Body of pancreas (tissue), 4 donors: ENCODE measurements at regions not wholly inside any gene's neighbourhood (a gene's known extent, or its start where the extent isn't known, plus 50 kb on each side); places are given as distances from the start of the nearest gene placed in this dataset.

Experiments used
- CTCF ChIP-seq, 7 experiments: fragments of 450-650 bp in 4 of 7; fragments of 200-600 bp in 3 of 7; sonication (generic) in 3 of 7; IDR thresholded peaks; one replicate each; pipeline ENCODE4 v1.5.1; 2016 to 2019; ENCODE audit warnings: antibody characterized with exemption in 7 of 7
- POLR2A ChIP-seq, 3 donors: fragments of 450-650 bp; IDR thresholded peaks; one replicate each; pipeline ENCODE4 v1.6.1; 2016; ENCODE audit warnings: antibody characterized with exemption in 3 of 3, mild to moderate bottlenecking in 2 of 3

- TF ChIP-seq CTCF (IDR thresholded peaks at IDR 0.05) (no peak), POLR2A (IDR thresholded peaks at IDR 0.05) (no peak)
Measured at GRCh38 chr17:22490399-22490798, 798.1 kb downstream of the KCNJ18 start.
